ENCODE measurements at regions not wholly inside any gene's neighbourhood (a gene's known extent, or its start where the extent isn't known, plus 50 kb on each side); places are given as distances from the start of the nearest gene placed in this dataset.

GRCh38 chr4:116953947-116954346, 131.4 kb downstream of the TRAM1L1 start:
- H3K27me3 Mint-ChIP-seq (ENCODE audit: low read depth) = no peaks in the 10 kb centered on the region
- no peak overlapping the region for H3K9ac ChIP-seq (ENCODE audit: extremely low read depth, insufficient read length, low read length)

More at GRCh38 chr4:116953947-116954346, 131.4 kb downstream of the TRAM1L1 start:
- WGBS (ENCODE audit: extremely low coverage, insufficient read length, low lambda C conversion rate) = no CpG with 5 or more reads among the region's 3 CpGs
- Histone ChIP-seq H2AK5ac (ENCODE audit: insufficient read length, low read length) (no peak overlapping the region), H4K91ac (ENCODE audit: insufficient read length, low read depth, low read length) (no peak overlapping the region), H3K23me2 (ENCODE audit: insufficient read length, low read depth, low read length, poor library complexity, severe bottlenecking) (no peaks in the 10 kb centered on the region), H3K4ac (ENCODE audit: low read depth, low read length) (no peak overlapping the region), H3K4me2 (ENCODE audit: insufficient read depth, insufficient read length, low read length) (no peak overlapping the region), H4K8ac (replicated peaks; ENCODE audit: insufficient read length, low read depth, low read length) (no peak overlapping the region), H3K23ac (ENCODE audit: insufficient read length, low read depth, low read length) (no peak overlapping the region), H4K5ac (ENCODE audit: insufficient read length, low read depth, low read length) (no peak overlapping the region), H3K79me1 (ENCODE audit: insufficient read depth, low read depth, low read length, poor library complexity, severe bottlenecking) (no peaks in the 10 kb centered on the region), H3K18ac (ENCODE audit: insufficient read length, low read depth, low read length) (no peak overlapping the region), H3K4me1 (ENCODE audit: insufficient read depth, low read length) (no peaks in the 10 kb centered on the region), H2BK120ac (ENCODE audit: low read depth, low read length, poor library complexity, severe bottlenecking) (no peak overlapping the region), H4K20me1 (ENCODE audit: control insufficient read depth, insufficient read depth, insufficient read length) (no peaks in the 10 kb centered on the region), H2BK15ac (ENCODE audit: low read depth, low read length) (no peak overlapping the region), H2BK5ac (ENCODE audit: insufficient read length, low read length) (no peak overlapping the region), H3K27me3 (ENCODE audit: insufficient read depth, low read length) (no peaks in the 10 kb centered on the region), H2BK12ac (ENCODE audit: insufficient read length, low read depth, low read length) (no peak overlapping the region), H3K27ac (ENCODE audit: insufficient read length, low read depth, low read length) (no peak overlapping the region), H3T11ph (ENCODE audit: low read length) (no peak overlapping the region), H2AFZ (ENCODE audit: low read length) (no peak overlapping the region), H3K79me2 (ENCODE audit: insufficient read depth, low read length) (no peaks in the 10 kb centered on the region), H3K9me3 (ENCODE audit: control insufficient read depth, low read depth, low read length) (no peaks in the 10 kb centered on the region), H3K56ac (ENCODE audit: insufficient read length, low read depth, low read length) (no peak overlapping the region), H3K14ac (ENCODE audit: insufficient read depth, low read length) (no peak overlapping the region), H2BK20ac (ENCODE audit: low read depth, low read length, poor library complexity, severe bottlenecking) (no peak overlapping the region)
- no peak for DNase-seq
- H3K36me3 Mint-ChIP-seq (ENCODE audit: insufficient read depth in 1 of 3, low read depth in 3 of 3) = no peaks in the 10 kb centered on the region
- H3K27ac Mint-ChIP-seq = no peak overlapping the region
- no peaks in the 10 kb centered on the region for H3K9me3 Mint-ChIP-seq
- TF ChIP-seq CTCF (conservative IDR thresholded peaks at IDR 0.05) = no peak
- no peaks in the 10 kb centered on the region for H3K4me1 Mint-ChIP-seq
- no peak overlapping the region for H3K4me3 Mint-ChIP-seq
